ENCODE measurements at regions not wholly inside any gene's neighbourhood (a gene's known extent, or its start where the extent isn't known, plus 50 kb on each side); places are given as distances from the start of the nearest gene placed in this dataset.

- DNase-seq (ENCODE audit: low read depth in 1 of 2, low spot score in 1 of 2), result no peak
Measured at GRCh38 chr1:98333406-98333805, 328.1 kb upstream of the SNX7 start.

GRCh38 chr1:98331718-98332311 is 329.7 kb upstream of the SNX7 start:
- DNase-seq (ENCODE audit: low read depth in 1 of 2, low spot score in 1 of 2), result no peak

GRCh38 chr1:98331243-98331642 is 330.3 kb upstream of the SNX7 start:
- DNase-seq (ENCODE audit: low read depth in 1 of 2, low spot score in 1 of 2), result no peak

- no peak for DNase-seq (ENCODE audit: low read depth in 1 of 2, low spot score in 1 of 2)
Measured at GRCh38 chr1:98330224-98330623, 331.3 kb upstream of the SNX7 start.

- no peak for DNase-seq (ENCODE audit: low read depth in 1 of 2, low spot score in 1 of 2)
Measured at GRCh38 chr1:98328855-98329254, 332.7 kb upstream of the SNX7 start.

GRCh38 chr1:98327220-98327861 is 334.2 kb upstream of the SNX7 start:
- no peak for DNase-seq (ENCODE audit: low read depth in 1 of 2, low spot score in 1 of 2)

- no peak for DNase-seq (ENCODE audit: low read depth in 1 of 2, low spot score in 1 of 2)
Measured at GRCh38 chr1:98325646-98326440, 335.7 kb upstream of the SNX7 start.

GRCh38 chr1:98323906-98324358 is 337.6 kb upstream of the SNX7 start:
- DNase-seq (ENCODE audit: low read depth in 1 of 2, low spot score in 1 of 2), result no peak

- no peak for DNase-seq (ENCODE audit: low read depth in 1 of 2, low spot score in 1 of 2)
Measured at GRCh38 chr1:98323388-98323787, 338.1 kb upstream of the SNX7 start.

- DNase-seq (ENCODE audit: low read depth in 1 of 2, low spot score in 1 of 2), result no peak
Measured at GRCh38 chr1:98322966-98323365, 338.6 kb upstream of the SNX7 start.

GRCh38 chr1:98322086-98322485 is 339.4 kb upstream of the SNX7 start:
- DNase-seq (ENCODE audit: low read depth in 1 of 2, low spot score in 1 of 2), result no peak

- no peak for DNase-seq (ENCODE audit: low read depth in 1 of 2, low spot score in 1 of 2)
Measured at GRCh38 chr1:98321191-98321590, 340.3 kb upstream of the SNX7 start.

GRCh38 chr1:98316286-98316905 is 345.1 kb upstream of the SNX7 start:
- DNase-seq (ENCODE audit: low read depth in 1 of 2, low spot score in 1 of 2), result no peak

- DNase-seq (ENCODE audit: low read depth in 1 of 2, low spot score in 1 of 2), result no peak
Measured at GRCh38 chr1:98315309-98315708, 346.2 kb upstream of the SNX7 start.

GRCh38 chr1:98314601-98315000 is 346.9 kb upstream of the SNX7 start:
- no peak for DNase-seq (ENCODE audit: low read depth in 1 of 2, low spot score in 1 of 2)

- DNase-seq (ENCODE audit: low read depth in 1 of 2, low spot score in 1 of 2), result no peak
Measured at GRCh38 chr1:98306517-98307089, 354.9 kb upstream of the SNX7 start.

GRCh38 chr1:98305362-98305761 is 356.2 kb upstream of the SNX7 start:
- DNase-seq (ENCODE audit: low read depth in 1 of 2, low spot score in 1 of 2), result no peak

GRCh38 chr1:98304888-98305287 is 356.6 kb upstream of the SNX7 start:
- no peak for DNase-seq (ENCODE audit: low read depth in 1 of 2, low spot score in 1 of 2)

GRCh38 chr1:98299861-98300260 is 361.7 kb upstream of the SNX7 start:
- DNase-seq (ENCODE audit: low read depth in 1 of 2, low spot score in 1 of 2), result no peak

GRCh38 chr1:98299313-98299712 is 362.2 kb upstream of the SNX7 start:
- DNase-seq (ENCODE audit: low read depth in 1 of 2, low spot score in 1 of 2), result no peak

- no peak for DNase-seq (ENCODE audit: low read depth in 1 of 2, low spot score in 1 of 2)
Measured at GRCh38 chr1:98298319-98298718, 363.2 kb upstream of the SNX7 start.

- DNase-seq (ENCODE audit: low read depth in 1 of 2, low spot score in 1 of 2), result no peak
Measured at GRCh38 chr1:98296681-98297080, 364.8 kb upstream of the SNX7 start.

All from activated T-helper 1 cell treated with anti-CD3 and anti-CD28 coated beads, Interleukin-2, amount 50 U/mL, for 16 hours (primary cell).